GM18517 (cell line): ENCODE measurements at regions not wholly inside any gene's neighbourhood (a gene's known extent, or its start where the extent isn't known, plus 50 kb on each side); places are given as distances from the start of the nearest gene placed in this dataset.

ENCODE experiments used
- ATAC-seq: cut with Tn5 transposase; IDR thresholded peaks from one replicate; pipeline ENCODE4 v1.9.1; 2021; ENCODE audit warnings: mild to moderate bottlenecking, moderate library complexity; ENCODE audit not compliant: unreplicated experiment

- no peak for ATAC-seq
These were observed 1664.0 kb downstream of the EFNB2 start for GRCh38 chr13:104871456-104871855.

- no peak for ATAC-seq
These were observed 1666.0 kb downstream of the EFNB2 start for GRCh38 chr13:104869501-104869900.

- no peak for ATAC-seq
These were observed 1666.7 kb downstream of the EFNB2 start for GRCh38 chr13:104868806-104869205.

- ATAC-seq: no peak
These were observed 1679.9 kb downstream of the EFNB2 start for GRCh38 chr13:104855581-104855980.

GRCh38 chr13:104854698-104855097, 1680.8 kb downstream of the EFNB2 start:
- no peak for ATAC-seq

GRCh38 chr13:104854007-104854406, 1681.5 kb downstream of the EFNB2 start:
- ATAC-seq: no peak

- no peak for ATAC-seq
These were observed 1687.5 kb downstream of the EFNB2 start for GRCh38 chr13:104847922-104848321.

GRCh38 chr13:104843401-104843800, 1692.1 kb downstream of the EFNB2 start:
- ATAC-seq: no peak

- no peak for ATAC-seq
These were observed 1694.4 kb downstream of the EFNB2 start for GRCh38 chr13:104841110-104841509.

GRCh38 chr13:104837756-104838155, 1697.7 kb downstream of the EFNB2 start:
- ATAC-seq: no peak

- no peak for ATAC-seq
These were observed 1702.2 kb downstream of the EFNB2 start for GRCh38 chr13:104833221-104833620.

GRCh38 chr13:104832231-104832630, 1703.2 kb downstream of the EFNB2 start:
- no peak for ATAC-seq

GRCh38 chr13:104831831-104832230, 1703.6 kb downstream of the EFNB2 start:
- no peak for ATAC-seq

GRCh38 chr13:104823709-104824108, 1711.8 kb downstream of the EFNB2 start:
- ATAC-seq: no peak

- ATAC-seq: no peak
These were observed 1712.4 kb downstream of the EFNB2 start for GRCh38 chr13:104823071-104823470.

- no peak for ATAC-seq
These were observed 1718.2 kb downstream of the EFNB2 start for GRCh38 chr13:104817271-104817670.

GRCh38 chr13:104816726-104817125, 1718.7 kb downstream of the EFNB2 start:
- no peak for ATAC-seq

GRCh38 chr13:104810242-104810641, 1725.2 kb downstream of the EFNB2 start:
- no peak for ATAC-seq

GRCh38 chr13:104809483-104809882, 1726.0 kb downstream of the EFNB2 start:
- no peak for ATAC-seq

GRCh38 chr13:104805346-104805745, 1730.1 kb downstream of the EFNB2 start:
- ATAC-seq: no peak

GRCh38 chr13:104799152-104799551, 1732.9 kb upstream of the SLC10A2 start:
- no peak for ATAC-seq

GRCh38 chr13:104798486-104798885, 1732.3 kb upstream of the SLC10A2 start:
- no peak for ATAC-seq

- ATAC-seq: no peak
These were observed 1730.4 kb upstream of the SLC10A2 start for GRCh38 chr13:104796581-104796980.

GRCh38 chr13:104785952-104786351, 1719.7 kb upstream of the SLC10A2 start:
- ATAC-seq: no peak
